ENCODE measurements at regions not wholly inside any gene's neighbourhood (a gene's known extent, or its start where the extent isn't known, plus 50 kb on each side); places are given as distances from the start of the nearest gene placed in this dataset. TPM values are rescaled to one million over a fixed set of nuclear protein-coding genes. Genes with fewer than 3 reads are reported as not detected.

DNA sequence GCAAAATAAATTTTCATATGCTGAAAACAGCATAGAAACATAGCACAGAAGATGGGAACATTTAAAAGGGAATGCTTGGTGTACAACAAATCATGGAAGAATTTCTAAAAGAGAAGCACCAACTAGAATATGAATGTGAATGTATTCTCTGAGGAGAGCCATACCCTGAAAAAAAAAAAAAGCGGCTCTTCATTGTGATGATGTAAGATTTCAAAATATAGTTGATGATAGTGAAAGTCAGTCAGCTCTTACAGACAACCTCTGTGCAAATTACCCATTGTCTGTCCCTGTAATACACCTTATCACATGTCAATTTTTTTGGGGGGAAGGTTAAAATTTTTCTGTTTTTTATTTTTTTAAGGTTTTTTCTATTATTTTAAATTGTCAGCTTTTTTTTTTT lies 58.6 kb upstream of the PTCHD4 start:
- H3K9me3 ChIP-seq (ENCODE audit: control insufficient read depth in 4 of 4, low read length in 3 of 4) = no peaks in the 10 kb centered on the region

More for the DNA sequence above, 58.6 kb upstream of the PTCHD4 start:
- TF ChIP-seq ATF3 (IDR thresholded peaks at IDR 0.05) = no peak
- TF ChIP-seq HNF4G (IDR thresholded peaks at IDR 0.05) = no peak
- no peak for TF ChIP-seq YY1 (IDR thresholded peaks at IDR 0.05)
- no peak for TF ChIP-seq FOXA1 (IDR thresholded peaks at IDR 0.05)
- no peak for TF ChIP-seq MAX (IDR thresholded peaks at IDR 0.05)
- TF ChIP-seq RXRA (IDR thresholded peaks at IDR 0.05) = no peak
- TF ChIP-seq EGR1 (IDR thresholded peaks at IDR 0.05; ENCODE audit: low read depth in 2 of 2) = no peak
- no peak for TF ChIP-seq RAD21 (IDR thresholded peaks at IDR 0.05)
- no peak for TF ChIP-seq TAF1 (conservative IDR thresholded peaks at IDR 0.05)
- TF ChIP-seq JUND (IDR thresholded peaks at IDR 0.05) = no peak
- TF ChIP-seq REST (IDR thresholded peaks at IDR 0.05) = no peak
- TF ChIP-seq GABPA (IDR thresholded peaks at IDR 0.05 in 1 of 2, conservative IDR thresholded peaks at IDR 0.05 in 1 of 2) = no peak
- no peak for TF ChIP-seq NR2F2 (IDR thresholded peaks at IDR 0.05)
- no peak for TF ChIP-seq HNF4A (conservative IDR thresholded peaks at IDR 0.05)
- TF ChIP-seq SP1 (IDR thresholded peaks at IDR 0.05) = no peak
- TF ChIP-seq, protein P1, sequence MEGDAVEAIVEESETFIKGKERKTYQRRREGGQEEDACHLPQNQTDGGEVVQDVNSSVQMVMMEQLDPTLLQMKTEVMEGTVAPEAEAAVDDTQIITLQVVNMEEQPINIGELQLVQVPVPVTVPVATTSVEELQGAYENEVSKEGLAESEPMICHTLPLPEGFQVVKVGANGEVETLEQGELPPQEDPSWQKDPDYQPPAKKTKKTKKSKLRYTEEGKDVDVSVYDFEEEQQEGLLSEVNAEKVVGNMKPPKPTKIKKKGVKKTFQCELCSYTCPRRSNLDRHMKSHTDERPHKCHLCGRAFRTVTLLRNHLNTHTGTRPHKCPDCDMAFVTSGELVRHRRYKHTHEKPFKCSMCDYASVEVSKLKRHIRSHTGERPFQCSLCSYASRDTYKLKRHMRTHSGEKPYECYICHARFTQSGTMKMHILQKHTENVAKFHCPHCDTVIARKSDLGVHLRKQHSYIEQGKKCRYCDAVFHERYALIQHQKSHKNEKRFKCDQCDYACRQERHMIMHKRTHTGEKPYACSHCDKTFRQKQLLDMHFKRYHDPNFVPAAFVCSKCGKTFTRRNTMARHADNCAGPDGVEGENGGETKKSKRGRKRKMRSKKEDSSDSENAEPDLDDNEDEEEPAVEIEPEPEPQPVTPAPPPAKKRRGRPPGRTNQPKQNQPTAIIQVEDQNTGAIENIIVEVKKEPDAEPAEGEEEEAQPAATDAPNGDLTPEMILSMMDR (IDR thresholded peaks at IDR 0.05; ENCODE audit: low read depth, low read length, missing input control) = no peak
- TF ChIP-seq ZBTB33 (IDR thresholded peaks at IDR 0.05) = no peak
- Histone ChIP-seq H3K36me3 (ENCODE audit: control insufficient read depth in 4 of 4, insufficient read depth in 3 of 4, low read depth in 1 of 4, low read length in 3 of 4) (no peaks in the 10 kb centered on the region), H3K9ac (ENCODE audit: low read depth in 1 of 2, low read length in 2 of 2) (no peak overlapping the region), H3K27ac (ENCODE audit: low read depth in 1 of 2, low read length in 2 of 2) (no peak overlapping the region), H3K27me3 (ENCODE audit: control insufficient read depth in 4 of 4, insufficient read depth in 4 of 4, low read length in 3 of 4) (no peaks in the 10 kb centered on the region), H3K4me3 (ENCODE audit: low read depth in 1 of 3, low read length in 3 of 3) (no peak overlapping the region), H3K4me1 (ENCODE audit: control insufficient read depth in 4 of 4, insufficient read depth in 4 of 4, low read length in 3 of 4) (no peaks in the 10 kb centered on the region)
- 89% methylated on average over 1 of the region's 1 CpG for WGBS
- no peak for DNase-seq (ENCODE audit: low spot score)

Small RNAs in the stretch of these regions (small RNA-seq; reads per million reads assigned to genes)
- gene FO393413.1 (not detected), gene RNU7-65P (not detected)

Measured in liver (tissue), 9 donors.